Colonic mucosa (tissue), 4 donors: ENCODE measurements at regions not wholly inside any gene's neighbourhood (a gene's known extent, or its start where the extent isn't known, plus 50 kb on each side); places are given as distances from the start of the nearest gene placed in this dataset.

Experiments used
- DNase-seq: peaks from one replicate; pipeline ENCODE4 v3.0.0-alpha.2; 2020
- H3K27ac ChIP-seq: fragments of 200-600 bp; one replicate; pipeline ENCODE4 v1.8.0; 2021
- H3K27me3 ChIP-seq: fragments of 200-600 bp; one replicate; pipeline ENCODE4 v1.8.0; 2021
- H3K36me3 ChIP-seq: fragments of 200-600 bp; one replicate; pipeline ENCODE4 v1.8.0; 2021
- H3K4me1 ChIP-seq: fragments of 200-600 bp; one replicate; pipeline ENCODE4 v1.8.0; 2021; ENCODE audit warnings: mild to moderate bottlenecking
- H3K4me3 ChIP-seq: fragments of 200-600 bp; one replicate; pipeline ENCODE4 v1.8.0; 2021
- H3K9ac ChIP-seq, 2 donors: one replicate each; pipeline ENCODE4 v1.7.0; 2013; ENCODE audit warnings: control low read depth in 2 of 2, low read depth in 2 of 2, low read length in 2 of 2
- H3K9me3 ChIP-seq: fragments of 200-600 bp; one replicate; pipeline ENCODE4 v1.8.0; 2021
- CTCF ChIP-seq: fragments of 200-600 bp; IDR thresholded peaks from one replicate; pipeline ENCODE4 v1.8.0; 2022; ENCODE audit warnings: antibody characterized with exemption, mild to moderate bottlenecking
- intact Hi-C: fragments of 100-400 bp; cut with DNase I; formaldehyde crosslinking; loops from one replicate; pipeline ENCODE4 v1.14.1; 2022
- donor health status: healthy.
- donor health status: DM: no; HTN: no; CAD: no.
- donor health status: DM: no; HTN: no; CAD: no.

- TF ChIP-seq CTCF = no peak
- no peak for DNase-seq
- peaks cover 18% of the 10 kb centered on the region for H3K27me3 ChIP-seq
Measured at GRCh38 chr4:1470816-1471442, 64.7 kb upstream of the NKX1-1 start.

DNA sequence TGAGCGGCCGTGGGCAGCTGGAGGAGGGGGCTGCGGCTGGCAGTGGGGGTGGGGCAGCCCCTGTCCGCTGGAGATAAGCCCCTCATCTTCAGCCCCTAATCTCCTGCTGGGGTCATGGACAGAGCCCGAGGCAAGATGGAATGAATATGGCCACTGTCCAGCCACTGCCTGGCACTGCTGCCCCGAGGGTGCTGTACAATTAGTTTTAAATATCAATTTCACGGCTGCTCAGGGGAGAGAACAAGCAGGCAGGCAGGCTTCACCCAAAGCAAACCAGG lies 64.1 kb upstream of the NKX1-1 start:
- Histone ChIP-seq H3K9ac (no peak overlapping the region), H3K27ac (no peak overlapping the region), H3K27me3 (peaks cover 18% of the 10 kb centered on the region), H3K9me3 (no peaks in the 10 kb centered on the region), H3K4me1 (no peaks in the 10 kb centered on the region), H3K36me3 (no peaks in the 10 kb centered on the region), H3K4me3 (no peak overlapping the region)
- no peak for TF ChIP-seq CTCF
- intact Hi-C loops = no loop called here
- DNase-seq = no peak

More at GRCh38 chr4:1470816-1471442, 64.7 kb upstream of the NKX1-1 start:
- Histone ChIP-seq H3K4me3 (no peak overlapping the region), H3K9ac (no peak overlapping the region), H3K9me3 (no peaks in the 10 kb centered on the region), H3K36me3 (no peaks in the 10 kb centered on the region), H3K4me1 (no peaks in the 10 kb centered on the region), H3K27ac (no peak overlapping the region)
- intact Hi-C loops = no loop called here

DNA sequence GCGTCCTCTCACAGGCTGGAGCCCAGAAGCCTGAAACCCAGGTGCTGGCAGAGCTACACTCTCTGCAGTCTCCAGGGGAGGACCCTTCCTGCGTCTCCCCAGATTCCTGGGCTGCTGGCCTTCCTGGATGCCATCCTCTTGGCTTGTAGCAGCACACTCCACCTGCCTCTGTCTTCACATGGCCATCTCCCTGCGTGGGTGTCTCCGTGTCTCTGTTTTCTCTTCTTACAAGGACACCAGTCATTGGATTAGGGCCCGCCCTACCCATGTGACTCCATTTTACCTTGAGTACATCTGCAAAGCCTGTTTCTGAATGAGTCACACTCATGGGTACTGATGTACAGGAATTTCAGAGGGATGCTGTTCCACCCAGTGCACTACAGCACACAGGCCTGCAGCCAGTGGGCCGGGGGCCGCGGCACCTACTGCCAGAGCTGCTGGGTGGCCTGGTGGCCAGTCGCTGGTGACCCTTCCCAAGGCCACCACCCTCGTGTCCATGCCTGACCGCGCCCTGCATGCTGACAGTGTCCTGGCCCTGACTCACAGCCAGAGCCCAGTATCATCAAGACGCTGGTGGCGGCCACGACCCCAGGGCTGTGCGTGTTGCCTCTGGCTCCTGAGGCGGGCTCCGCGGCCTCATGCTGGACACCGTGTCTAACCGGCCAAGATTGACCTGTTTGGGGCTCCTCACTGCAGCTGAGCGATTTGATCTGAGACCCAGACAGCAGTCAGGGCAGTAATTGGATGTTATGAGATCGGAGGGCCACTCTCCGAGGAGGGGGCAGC lies 63.6 kb upstream of the NKX1-1 start:
- H3K9ac ChIP-seq = no peak overlapping the region
- H3K4me3 ChIP-seq = no peak overlapping the region
- H3K27ac ChIP-seq = no peak overlapping the region
- H3K9me3 ChIP-seq = no peaks in the 10 kb centered on the region
- H3K4me1 ChIP-seq = no peaks in the 10 kb centered on the region
- no peak for TF ChIP-seq CTCF
- peaks cover 18% of the 10 kb centered on the region for H3K27me3 ChIP-seq
- H3K36me3 ChIP-seq = no peaks in the 10 kb centered on the region
- intact Hi-C loops = no loop called here
- no peak for DNase-seq

GRCh38 chr4:1469043-1469442 lies 62.8 kb upstream of the NKX1-1 start:
- Histone ChIP-seq H3K27ac (no peak overlapping the region), H3K4me1 (no peaks in the 10 kb centered on the region), H3K4me3 (no peak overlapping the region), H3K36me3 (no peaks in the 10 kb centered on the region), H3K9me3 (no peaks in the 10 kb centered on the region), H3K9ac (no peak overlapping the region), H3K27me3 (peaks cover 18% of the 10 kb centered on the region)
- DNase-seq = no peak
- TF ChIP-seq CTCF = no peak
- intact Hi-C loops = no loop called here

- no peaks in the 10 kb centered on the region for H3K4me1 ChIP-seq
- no peak for DNase-seq
- H3K4me3 ChIP-seq = no peak overlapping the region
- no peak overlapping the region for H3K9ac ChIP-seq
- no peak for TF ChIP-seq CTCF
- intact Hi-C loops = no loop called here
- H3K27me3 ChIP-seq = peaks cover 18% of the 10 kb centered on the region
- no peaks in the 10 kb centered on the region for H3K9me3 ChIP-seq
- no peaks in the 10 kb centered on the region for H3K36me3 ChIP-seq
- H3K27ac ChIP-seq = no peak overlapping the region
Measured at GRCh38 chr4:1467581-1468458, 61.6 kb upstream of the NKX1-1 start.
